H1 (cell line): ENCODE measurements at regions not wholly inside any gene's neighbourhood (a gene's known extent, or its start where the extent isn't known, plus 50 kb on each side); places are given as distances from the start of the nearest gene placed in this dataset.

Experiments used
- ATF3 ChIP-seq: IDR thresholded peaks from 2 replicates; pipeline ENCODE4 v1.6.1; 2011; ENCODE audit warnings: low read depth, mild to moderate bottlenecking, low read length; ENCODE audit not compliant: insufficient read depth
- BRCA1 ChIP-seq: IDR thresholded peaks from 2 replicates; pipeline ENCODE4 v1.6.1; 2012; ENCODE audit warnings: low read depth, low read length, improper control_type of control experiment
- CEBPB ChIP-seq: IDR thresholded peaks from 2 replicates; pipeline ENCODE4 v1.6.1; 2012; ENCODE audit warnings: low read depth, low read length
- CTCF ChIP-seq, 3 experiments: IDR thresholded peaks; 1 replicate in 2 of 3; 2 replicates in 1 of 3; pipeline versions ENCODE4 v1.5.1 to v1.6.1; 2011; ENCODE audit warnings: low read length in 3 of 3, mild to moderate bottlenecking in 3 of 3, inconsistent platforms in 2 of 3, low read depth in 1 of 3, moderate library complexity in 1 of 3; ENCODE audit not compliant: insufficient read depth in 1 of 3; ENCODE audit errors: control extremely low read depth in 1 of 3
- EGR1 ChIP-seq: IDR thresholded peaks from 2 replicates; pipeline ENCODE4 v1.6.1; 2011; ENCODE audit warnings: low read depth, low read length, borderline replicate concordance
- JUND ChIP-seq: IDR thresholded peaks from 2 replicates; pipeline ENCODE4 v1.6.1; 2011; ENCODE audit warnings: mild to moderate bottlenecking, improper control_type of control experiment, low read length
- POLR2A ChIP-seq, 2 experiments: IDR thresholded peaks; 1 replicate in 1 of 2; 2 replicates in 1 of 2; pipeline ENCODE4 v1.6.1; 2011; ENCODE audit warnings: low read depth in 2 of 2, low read length in 2 of 2, mild to moderate bottlenecking in 2 of 2; ENCODE audit errors: control extremely low read depth in 1 of 2
- POLR2AphosphoS5 ChIP-seq: IDR thresholded peaks from 2 replicates; pipeline ENCODE4 v1.6.1; 2011; ENCODE audit warnings: low read depth, low read length
- RAD21 ChIP-seq, 2 experiments: IDR thresholded peaks in 1 of 2; conservative IDR thresholded peaks in 1 of 2; 2 replicates each; pipeline ENCODE4 v1.6.1; 2011; ENCODE audit warnings: low read depth in 2 of 2, low read length in 2 of 2, improper control_type of control experiment in 1 of 2, inconsistent platforms in 1 of 2, mild to moderate bottlenecking in 1 of 2, moderate library complexity in 1 of 2
- TEAD4 ChIP-seq: IDR thresholded peaks from 2 replicates; pipeline ENCODE4 v1.6.1; 2012; ENCODE audit warnings: low read depth, low read length, inconsistent platforms, mixed read lengths
- ZNF274 ChIP-seq: IDR thresholded peaks from 2 replicates; pipeline ENCODE4 v1.7.0; 2012; ENCODE audit warnings: low read length, borderline replicate concordance; ENCODE audit errors: extremely low read depth

- no peak for TF ChIP-seq POLR2AphosphoS5
- TF ChIP-seq JUND, result no peak
- no peak for TF ChIP-seq POLR2A (IDR thresholded peaks at IDR 0.05; ENCODE audit: control extremely low read depth in 1 of 2, low read depth in 2 of 2, low read length in 2 of 2)
- TF ChIP-seq TEAD4, result no peak
- TF ChIP-seq CTCF (IDR thresholded peaks at IDR 0.05; ENCODE audit: control extremely low read depth in 1 of 3, insufficient read depth in 1 of 3, low read depth in 1 of 3, low read length in 3 of 3), result no peak
- TF ChIP-seq BRCA1, result no peak
- TF ChIP-seq RAD21 (IDR thresholded peaks at IDR 0.05 in 1 of 2, conservative IDR thresholded peaks at IDR 0.05 in 1 of 2; ENCODE audit: low read depth in 2 of 2, low read length in 2 of 2), result no peak
- no peak for TF ChIP-seq EGR1
- no peak for TF ChIP-seq CEBPB
- no peak for TF ChIP-seq ATF3
- TF ChIP-seq ZNF274, result no peak
Measured at GRCh38 chr1:181179279-181179986, 90.9 kb downstream of the IER5 start.
